Tibial nerve (tissue), 4 donors: ENCODE measurements at regions not wholly inside any gene's neighbourhood (a gene's known extent, or its start where the extent isn't known, plus 50 kb on each side); places are given as distances from the start of the nearest gene placed in this dataset.
"Not testable (repeated sequence)": the region's sequence is repeated elsewhere in the genome, so short reads cannot be mapped to it uniquely, and the experiment has no call there.

Experiments used
- CTCF ChIP-seq, 5 experiments: fragments of 200-600 bp in 3 of 5; fragments of 450-650 bp in 2 of 5; sonication (generic) in 3 of 5; IDR thresholded peaks; one replicate each; pipeline ENCODE4 v1.5.1; 2016 to 2019; ENCODE audit warnings: antibody characterized with exemption in 5 of 5, mild to moderate bottlenecking in 3 of 5, moderate library complexity in 2 of 5
- EP300 ChIP-seq, 2 donors: sonication (generic); formaldehyde crosslinking; IDR thresholded peaks; one replicate each; pipeline ENCODE4 v1.6.1; 2017; ENCODE audit warnings: antibody characterized with exemption in 2 of 2, mild to moderate bottlenecking in 1 of 2
- POLR2A ChIP-seq, 2 donors: fragments of 450-650 bp; IDR thresholded peaks; one replicate each; pipeline ENCODE4 v1.6.1; 2017; ENCODE audit warnings: antibody characterized with exemption in 2 of 2, mild to moderate bottlenecking in 2 of 2, moderate library complexity in 2 of 2

DNA sequence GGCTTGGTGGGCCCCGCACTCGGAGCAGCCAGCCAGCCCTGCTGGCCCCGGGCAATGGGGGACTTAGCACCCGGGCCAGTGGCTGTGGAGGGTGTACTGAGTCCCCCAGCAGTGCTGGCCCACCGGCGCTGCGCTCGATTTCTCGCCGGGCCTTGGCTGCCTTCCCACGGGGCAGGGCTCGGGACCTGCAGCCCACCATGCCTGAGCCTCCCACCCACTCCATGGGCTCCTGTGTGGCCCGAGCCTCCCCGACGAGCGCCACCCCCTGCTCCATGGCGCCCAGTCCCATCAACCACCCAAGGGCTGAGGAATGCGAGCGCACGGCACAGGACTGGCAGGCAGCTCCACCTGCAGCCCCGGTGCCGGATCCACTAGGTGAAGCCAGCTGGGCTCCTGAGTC is 202.2 kb downstream of the ZC3H11B start:
- TF ChIP-seq CTCF, EP300, POLR2A (IDR thresholded peaks at IDR 0.05): not testable (repeated sequence)
